ENCODE measurements at regions not wholly inside any gene's neighbourhood (a gene's known extent, or its start where the extent isn't known, plus 50 kb on each side); places are given as distances from the start of the nearest gene placed in this dataset.

GRCh38 chr3:5047764-5048419 lies 68.7 kb downstream of the BHLHE40 start:
- no peaks in the 10 kb centered on the region for H3K23me2 ChIP-seq (ENCODE audit: low read depth, low read length)
- H3K14ac ChIP-seq (ENCODE audit: insufficient read length) = no peak overlapping the region
- FAIRE-seq (no peak), DNase-seq (ENCODE audit: low read depth in 1 of 2, low spot score in 2 of 2) (no peak)
- no peak overlapping the region for H3K18ac ChIP-seq (ENCODE audit: extremely low read depth, low read length)
- no peak overlapping the region for H4K8ac ChIP-seq (ENCODE audit: extremely low read depth, insufficient read depth, low read length)
- no peaks in the 10 kb centered on the region for H3K9me3 ChIP-seq (ENCODE audit: insufficient read depth in 2 of 2, low read depth in 1 of 2, low read length in 1 of 2)
- no peak overlapping the region for H2BK5ac ChIP-seq (ENCODE audit: low read depth, low read length)
- H3K4me2 ChIP-seq (ENCODE audit: insufficient read depth in 1 of 2, low read depth in 2 of 2, low read length in 2 of 2) = no peak overlapping the region
- H2BK120ac ChIP-seq (replicated peaks; ENCODE audit: low read depth, low read length) = no peak overlapping the region
- H3K56ac ChIP-seq (replicated peaks; ENCODE audit: insufficient read length, low read depth, low read length) = no peak overlapping the region
- no peaks in the 10 kb centered on the region for H3K79me1 ChIP-seq (ENCODE audit: low read depth, low read length)
- H2BK12ac ChIP-seq (ENCODE audit: low read depth, low read length) = no peak overlapping the region
- no peak overlapping the region for H2BK15ac ChIP-seq (ENCODE audit: low read length)
- no peak overlapping the region for H2AFZ ChIP-seq (ENCODE audit: low read length)
- H3K79me2 ChIP-seq (ENCODE audit: control insufficient read depth in 1 of 2, insufficient read depth in 2 of 2, low read length in 2 of 2) = no peaks in the 10 kb centered on the region
- H3K36me3 ChIP-seq (ENCODE audit: control insufficient read depth in 2 of 4, insufficient read depth in 4 of 4, low read length in 3 of 4) = no peaks in the 10 kb centered on the region
- POLR2A ChIA-PET (ENCODE audit: partially characterized antibody) = interaction anchor here (0.6 kb wide), 1 partner anchor 445 kb away, joined by 3 read pairs; no protein-coding TSS in a partner anchor
- no peak overlapping the region for H3K4me3 ChIP-seq (ENCODE audit: extremely low read depth in 1 of 4, insufficient read depth in 2 of 4, low read depth in 3 of 4, low read length in 4 of 4)
- H3K27ac ChIP-seq (ENCODE audit: low read depth, low read length) = no peak overlapping the region
- H4K5ac ChIP-seq (ENCODE audit: insufficient read length, low read depth, low read length) = no peak overlapping the region
- no peak overlapping the region for H4K91ac ChIP-seq (replicated peaks; ENCODE audit: insufficient read length, low read length)
- CTCF ChIA-PET (ENCODE audit: partially characterized antibody) = no interaction called here
- H2BK20ac ChIP-seq (ENCODE audit: low read length) = no peak overlapping the region
- WGBS, 2 experiments (ENCODE audit: extremely low coverage in 1 of 2, insufficient coverage in 1 of 2, insufficient read length in 1 of 2, insufficient replicate concordance in 2 of 2, low coverage in 1 of 2, low lambda C conversion rate in 2 of 2, missing lambda C conversion rate in 1 of 2) = 91% methylated on average over 3 of the region's 3 CpGs; no CpG with 5 or more reads in 1 of the 2 experiments
- H2AK5ac ChIP-seq (ENCODE audit: low read depth, low read length) = no peak overlapping the region
- H4K20me1 ChIP-seq (replicated peaks in 1 of 2; ENCODE audit: control insufficient read depth in 1 of 2, insufficient read depth in 2 of 2, low read length in 2 of 2) = no peaks in the 10 kb centered on the region
- H3K9ac ChIP-seq (replicated peaks in 1 of 4; ENCODE audit: extremely low read depth in 1 of 4, low read depth in 3 of 4, low read length in 3 of 4) = no peak overlapping the region
- H3K4me1 ChIP-seq (replicated peaks in 1 of 4; ENCODE audit: control insufficient read depth in 3 of 4, insufficient read depth in 4 of 4, low read length in 3 of 4) = no peaks in the 10 kb centered on the region
- no peak overlapping the region for H3K4ac ChIP-seq (replicated peaks; ENCODE audit: insufficient read length, low read depth, low read length)
- no peak overlapping the region for H3K23ac ChIP-seq (ENCODE audit: insufficient read length)
- H3K27me3 ChIP-seq (replicated peaks in 1 of 4; ENCODE audit: control insufficient read depth in 3 of 4, extremely low read depth in 1 of 4, insufficient read depth in 3 of 4, low read length in 3 of 4) = no peaks in the 10 kb centered on the region; a peak in 1 of 7 replicates
- TF ChIP-seq POLR2AphosphoS5 (IDR thresholded peaks at IDR 0.05; ENCODE audit: low read depth, low read length) (no peak), KDM5A (IDR thresholded peaks at IDR 0.05; ENCODE audit: low read length) (no peak), USF2 (IDR thresholded peaks at IDR 0.05; ENCODE audit: low read length) (no peak), CTCF (IDR thresholded peaks at IDR 0.05; ENCODE audit: control extremely low read depth in 1 of 3, insufficient read depth in 1 of 3, low read depth in 1 of 3, low read length in 3 of 3) (no peak), SP2 (IDR thresholded peaks at IDR 0.05; ENCODE audit: low read length) (no peak), CTBP2 (IDR thresholded peaks at IDR 0.05; ENCODE audit: borderline replicate concordance, insufficient read depth, insufficient read length, low read length) (no peak), RXRA (IDR thresholded peaks at IDR 0.05; ENCODE audit: insufficient read depth, low read depth, low read length) (no peak), RFX5 (IDR thresholded peaks at IDR 0.05; ENCODE audit: borderline replicate concordance, low read depth, low read length) (no peak), CBX5 (IDR thresholded peaks at IDR 0.05; ENCODE audit: low read depth, low read length) (no peak), JUN (IDR thresholded peaks at IDR 0.05; ENCODE audit: low read depth, low read length) (no peak)

Data from H1 (cell line).